Activated CD4-positive, CD25-positive, alpha-beta regulatory T cell (primary cell): ENCODE measurements at regions not wholly inside any gene's neighbourhood (a gene's known extent, or its start where the extent isn't known, plus 50 kb on each side); places are given as distances from the start of the nearest gene placed in this dataset.
"Not testable (repeated sequence)": the region's sequence is repeated elsewhere in the genome, so short reads cannot be mapped to it uniquely, and the experiment has no call there.

Experiments
- DNase-seq, 4 experiments: peaks; one replicate each; lab custom pipeline; 2025; lab: John Stamatoyannopoulos, UW

DNA sequence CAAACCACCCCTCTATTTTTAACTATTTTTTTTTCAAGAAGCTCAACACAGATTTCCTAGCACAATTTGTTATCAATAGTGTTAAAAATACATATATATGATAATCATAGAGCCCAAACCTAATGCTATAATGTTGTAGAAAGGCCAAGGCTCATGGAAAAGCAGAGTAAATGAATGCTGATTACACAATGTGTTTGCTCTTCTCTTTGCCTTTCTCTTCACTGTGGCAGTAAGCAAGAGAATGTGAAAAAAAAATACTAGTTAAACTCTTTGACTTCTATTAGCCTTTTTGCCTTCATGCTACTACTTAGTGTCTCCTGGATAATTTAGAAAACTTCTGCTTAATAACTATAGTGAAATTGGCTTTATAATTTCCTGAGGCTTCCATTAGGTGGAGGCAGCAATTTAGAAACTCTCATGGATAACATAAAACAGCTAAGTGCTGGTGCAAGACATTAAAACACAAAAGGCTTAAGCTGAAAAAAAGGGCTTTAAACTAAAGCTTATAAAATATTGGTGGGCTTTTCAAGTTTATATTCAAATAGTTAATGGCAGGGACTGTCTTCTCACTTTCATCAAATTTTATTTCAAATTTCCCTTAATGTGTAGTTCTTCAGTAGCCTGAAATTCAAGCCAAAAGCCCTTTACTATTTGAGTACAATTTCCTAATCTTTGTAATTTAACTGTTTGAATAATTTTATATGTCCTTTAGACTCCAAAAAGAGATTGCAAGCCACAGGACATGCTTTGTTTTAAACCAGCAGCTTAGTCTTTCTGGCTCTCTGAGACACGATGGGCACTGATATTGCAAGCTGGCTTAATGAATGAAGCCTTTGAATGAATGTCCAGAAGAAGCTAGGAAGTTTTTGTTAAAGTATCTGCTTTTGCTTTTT is 2031.8 kb upstream of the CDH6 start:
- DNase-seq = no peak

DNA sequence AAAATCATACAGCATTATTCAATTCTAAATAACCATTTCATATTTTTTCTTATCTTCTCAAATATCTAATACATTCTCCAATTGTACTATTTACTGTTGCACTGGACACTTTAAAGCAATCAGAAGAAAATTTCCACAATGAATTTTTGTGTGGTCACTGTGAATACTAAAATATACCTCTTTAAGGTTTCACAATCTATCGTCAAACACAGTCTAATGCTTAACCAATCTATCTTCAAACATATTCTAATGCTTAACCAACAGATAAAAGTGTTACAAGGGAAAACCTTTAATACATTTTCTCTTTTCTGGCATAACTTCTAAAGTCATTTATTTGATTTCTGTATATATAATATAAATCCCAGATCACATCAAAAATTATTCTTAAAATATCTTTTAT is 2035.5 kb upstream of the CDH6 start:
- DNase-seq = no peak

DNA sequence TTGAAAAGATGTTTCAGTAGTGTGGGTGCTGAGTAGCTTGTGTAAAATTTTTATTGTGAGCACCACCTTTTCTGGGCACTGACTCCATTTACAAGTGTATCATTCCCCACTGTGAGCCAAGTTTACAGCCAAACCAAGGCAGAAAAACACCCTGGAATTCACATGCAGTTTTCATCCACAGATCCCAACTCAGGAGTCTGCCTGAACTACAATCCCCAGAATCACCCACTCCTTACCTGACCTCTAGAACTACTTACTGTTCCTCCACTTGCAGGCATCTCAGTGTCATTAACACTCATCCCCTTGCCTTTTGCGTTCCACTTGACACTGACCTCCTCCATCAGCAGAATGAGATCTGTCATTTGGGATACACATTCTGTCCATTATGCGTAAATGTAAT is 2042.6 kb upstream of the CDH6 start:
- DNase-seq = no peak

DNA sequence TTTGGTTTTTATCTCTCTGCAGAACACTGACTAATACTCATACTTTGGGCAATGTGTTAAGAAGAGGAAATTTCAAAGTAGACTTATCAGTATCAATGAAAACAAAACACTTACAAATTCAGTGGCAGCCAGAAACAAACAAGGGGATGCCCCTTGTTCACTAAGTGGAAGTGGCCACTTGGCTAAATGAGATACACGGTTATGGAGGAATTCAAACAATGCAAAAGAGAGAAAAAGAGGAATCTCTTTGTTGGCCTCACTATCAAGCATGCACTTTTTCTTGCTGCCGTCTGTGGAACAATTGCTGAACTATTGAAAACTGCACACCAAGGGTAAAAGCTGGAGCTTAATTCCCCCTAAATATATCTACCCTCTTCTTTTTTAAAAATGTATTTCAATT is 2044.9 kb upstream of the CDH6 start:
- DNase-seq = no peak

DNA sequence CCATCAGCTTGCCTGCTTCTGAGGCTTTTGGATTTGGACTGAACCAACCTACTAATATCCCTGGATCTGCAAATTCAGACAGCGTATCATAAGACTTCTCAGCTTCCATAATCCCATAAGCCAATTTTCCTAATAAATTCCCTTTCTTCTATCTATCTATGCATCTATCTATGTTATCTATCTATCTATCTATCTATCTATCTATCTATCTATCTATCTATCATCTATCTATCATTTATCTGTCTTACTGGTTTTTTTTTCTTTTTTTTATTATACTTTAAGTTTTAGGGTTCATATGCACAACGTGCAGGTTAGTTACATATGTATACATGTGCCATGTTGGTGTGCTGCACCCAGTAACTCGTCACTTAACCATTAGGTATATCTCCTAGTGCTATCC is 2045.4 kb upstream of the CDH6 start:
- no peak for DNase-seq

DNA sequence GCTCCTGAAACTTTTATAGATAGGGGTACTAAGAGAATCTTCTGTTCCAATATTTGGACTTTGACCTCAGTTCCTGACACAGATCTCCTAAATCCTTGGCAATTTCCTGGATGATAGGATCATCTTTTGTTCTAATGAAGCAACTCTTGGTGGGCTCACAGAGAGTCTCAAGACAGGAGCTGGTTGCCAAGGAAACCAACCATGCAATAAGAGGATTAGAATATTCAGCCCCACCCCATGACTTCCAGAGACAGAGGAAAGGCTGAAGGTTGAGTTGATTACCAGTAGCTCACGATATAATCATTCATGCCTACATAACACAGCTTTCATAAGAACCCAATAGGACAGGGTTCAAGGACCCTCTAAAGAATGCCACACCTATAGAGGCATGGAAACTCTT is 2050.2 kb upstream of the CDH6 start:
- no peak for DNase-seq

DNA sequence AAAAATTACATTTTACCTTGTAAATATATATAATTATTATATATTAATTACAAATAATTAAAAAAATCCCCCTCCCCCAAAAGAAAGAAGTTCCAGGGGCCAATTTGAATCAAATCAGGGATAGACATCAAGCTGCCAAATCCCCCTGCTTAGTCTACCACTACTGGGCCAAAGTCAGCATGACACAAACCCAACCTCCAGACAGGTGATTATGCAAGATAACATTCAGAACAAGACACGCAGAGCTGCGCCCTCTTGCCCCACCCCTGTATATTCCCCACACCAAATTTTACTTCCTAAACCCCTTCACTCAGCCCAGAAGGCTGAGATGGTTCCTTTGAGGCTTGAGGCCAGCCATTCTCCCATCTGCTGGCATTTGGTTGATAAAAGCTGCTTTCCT is 2059.1 kb upstream of the CDH6 start:
- DNase-seq = no peak

DNA sequence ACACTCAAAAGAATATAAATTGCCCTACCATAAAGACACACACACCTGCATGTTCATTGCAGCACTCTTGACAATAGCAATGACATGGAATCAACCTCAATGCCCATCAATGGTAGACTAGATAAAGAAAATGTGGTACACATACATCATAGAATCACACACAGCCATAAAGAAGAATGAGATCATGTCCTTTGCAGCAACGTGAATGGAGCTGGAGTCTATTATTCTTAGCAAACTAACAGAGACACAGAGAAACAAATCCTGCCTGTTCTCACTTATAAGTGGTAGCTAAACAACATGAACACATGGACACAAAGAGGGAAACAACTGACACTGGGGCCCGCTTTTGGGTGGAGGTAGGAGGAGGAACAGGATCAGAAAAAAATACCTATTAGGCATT is 2062.2 kb upstream of the CDH6 start:
- no peak for DNase-seq

DNA sequence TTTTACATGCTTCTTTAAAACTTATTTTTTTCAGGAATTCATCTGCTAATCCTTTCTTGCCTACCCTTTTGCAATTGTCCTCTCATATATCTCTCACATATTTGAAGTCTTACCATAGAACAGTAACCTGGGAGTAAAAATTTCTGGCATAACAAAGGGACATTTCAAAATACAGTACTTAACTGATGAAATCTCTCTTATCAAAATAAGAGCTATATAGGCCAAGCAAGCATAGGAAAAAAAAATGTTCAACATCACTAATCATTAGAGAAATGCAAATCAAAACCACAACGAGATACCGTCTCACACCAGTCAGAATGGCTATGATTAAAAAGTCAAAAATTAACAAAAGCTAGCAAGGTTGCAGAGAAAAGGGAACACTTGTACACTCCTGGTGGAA is 2062.7 kb upstream of the CDH6 start:
- no peak for DNase-seq

DNA sequence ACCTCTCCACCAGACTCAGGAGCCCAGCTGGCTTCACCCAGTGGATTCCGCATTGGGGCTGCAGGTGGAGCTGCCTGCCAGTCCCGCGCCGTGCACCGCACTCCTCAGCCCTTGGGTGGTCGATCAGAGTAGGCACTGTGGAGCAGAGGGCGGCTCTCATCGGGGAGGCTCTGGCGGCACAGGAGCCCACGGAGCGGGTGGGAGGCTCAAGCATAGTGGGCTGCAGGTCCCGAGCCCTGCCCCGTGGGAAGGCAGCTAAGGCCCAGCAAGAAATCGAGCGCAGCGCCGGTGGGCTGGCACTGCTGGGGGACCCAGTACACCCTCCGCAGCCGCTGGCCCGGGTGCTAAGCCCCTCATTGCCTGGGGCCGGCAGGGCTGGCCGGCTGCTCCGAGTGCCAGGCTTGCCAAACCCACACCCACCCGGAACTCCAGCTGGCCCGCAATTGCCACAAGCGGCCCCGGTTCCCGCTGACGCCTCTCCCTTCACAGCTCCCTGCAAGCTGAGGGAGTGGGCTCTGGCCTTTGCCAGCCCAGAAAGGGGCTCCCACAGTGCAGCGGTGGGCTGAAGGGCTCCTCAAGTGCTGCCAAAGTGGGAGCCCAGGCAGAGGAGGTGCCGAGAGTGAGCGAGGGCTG is 2065.8 kb upstream of the CDH6 start:
- DNase-seq = not testable (repeated sequence)

DNA sequence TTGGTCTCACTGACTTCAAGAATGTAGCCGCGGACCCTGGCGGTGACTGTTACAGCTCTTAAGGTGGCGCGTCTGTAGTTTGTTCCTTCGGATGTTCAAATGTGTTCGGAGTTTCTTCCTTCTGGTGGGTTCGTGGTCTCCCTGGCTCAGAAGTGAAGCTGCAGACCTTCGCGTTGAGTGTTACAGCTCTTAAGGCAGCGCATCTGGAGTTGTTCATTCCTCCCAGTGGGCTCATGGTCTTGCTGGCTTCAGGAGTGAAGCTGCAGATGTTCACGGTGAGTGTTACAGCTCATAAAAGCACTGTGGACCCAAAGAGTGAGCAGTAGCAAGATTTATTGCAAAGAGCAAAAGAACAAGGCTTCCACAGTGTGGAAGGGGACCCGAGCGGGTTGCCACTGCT is 2067.0 kb upstream of the CDH6 start:
- DNase-seq = not testable (repeated sequence)

DNA sequence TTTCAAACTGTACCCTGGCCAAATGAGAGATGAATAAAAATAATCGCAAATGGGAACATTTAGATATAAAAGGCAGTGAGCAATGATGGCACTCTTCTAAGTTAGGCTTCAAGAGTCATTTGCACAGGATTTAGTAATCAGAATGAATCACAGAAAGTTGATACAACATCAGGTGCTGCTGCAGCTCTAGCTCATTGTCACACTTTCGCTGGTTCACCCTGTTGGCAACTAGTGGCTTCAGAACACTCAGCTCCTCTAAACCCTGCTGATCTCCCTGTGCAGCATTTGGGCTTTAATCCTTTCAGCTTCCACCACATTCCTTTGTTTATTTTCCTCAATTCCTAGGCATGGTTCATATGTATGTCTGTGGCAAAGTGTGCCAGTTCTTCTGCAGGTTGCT is 2071.2 kb upstream of the CDH6 start:
- no peak for DNase-seq

DNA sequence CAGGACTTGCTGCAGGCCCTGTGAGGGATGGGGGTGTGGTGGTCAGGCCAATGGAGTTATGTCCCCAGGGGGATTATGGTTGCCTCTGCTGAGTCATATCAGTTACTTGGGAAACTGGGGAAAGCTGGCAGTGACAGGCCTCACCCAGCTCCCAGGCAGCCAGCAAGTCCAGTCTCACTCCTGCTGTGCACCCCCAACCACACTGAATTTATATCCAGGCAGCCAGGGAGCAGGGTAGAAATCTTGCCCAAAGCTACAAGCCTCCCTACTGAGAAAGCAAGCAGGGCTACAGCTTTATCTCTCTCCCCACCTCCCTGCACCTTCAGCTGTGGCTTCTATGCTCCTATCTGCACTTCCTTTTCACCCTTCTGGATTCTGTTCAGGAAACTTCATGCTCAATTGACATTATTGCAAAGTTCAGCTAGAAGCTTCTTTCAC is 2076.0 kb upstream of the CDH9 start:
- DNase-seq = no peak

DNA sequence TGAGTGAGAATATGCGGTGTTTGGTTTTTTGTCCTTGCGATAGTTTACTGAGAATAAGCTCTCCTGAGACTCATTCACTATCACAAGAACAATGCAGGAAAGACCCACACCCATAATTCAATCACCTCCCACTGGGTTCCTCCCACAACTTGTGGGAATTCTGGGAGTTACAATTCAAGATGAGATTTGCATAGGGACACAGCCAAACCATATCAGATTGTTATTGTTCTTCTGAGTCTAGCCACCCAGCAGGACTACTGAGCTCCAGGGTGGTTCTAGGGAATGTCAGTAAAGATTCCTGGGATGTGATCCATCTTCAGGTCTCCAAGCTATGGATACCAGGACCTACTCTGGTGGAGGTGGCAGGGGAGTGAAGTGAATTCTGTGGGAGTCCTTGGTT is 2075.1 kb upstream of the CDH9 start:
- DNase-seq = no peak

DNA sequence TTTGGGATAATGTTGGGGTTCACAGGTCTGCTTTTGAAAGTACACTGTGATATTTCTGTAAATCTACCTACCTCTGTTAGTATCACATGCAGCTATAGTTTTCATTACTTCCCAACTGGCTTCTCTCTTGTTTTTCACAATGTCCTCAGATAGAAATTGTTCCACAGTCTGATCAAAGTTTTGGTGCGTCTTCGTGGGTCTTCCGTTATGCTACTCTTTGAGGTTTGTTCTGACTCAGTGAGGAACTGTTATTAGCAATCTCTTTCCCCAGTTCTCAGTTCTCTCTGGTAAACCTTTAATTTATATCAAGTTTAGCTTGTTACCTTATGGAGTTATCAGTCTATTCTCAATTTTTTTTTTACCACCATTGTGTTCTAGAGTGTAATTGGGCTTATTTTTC is 2061.2 kb upstream of the CDH9 start:
- DNase-seq = no peak

DNA sequence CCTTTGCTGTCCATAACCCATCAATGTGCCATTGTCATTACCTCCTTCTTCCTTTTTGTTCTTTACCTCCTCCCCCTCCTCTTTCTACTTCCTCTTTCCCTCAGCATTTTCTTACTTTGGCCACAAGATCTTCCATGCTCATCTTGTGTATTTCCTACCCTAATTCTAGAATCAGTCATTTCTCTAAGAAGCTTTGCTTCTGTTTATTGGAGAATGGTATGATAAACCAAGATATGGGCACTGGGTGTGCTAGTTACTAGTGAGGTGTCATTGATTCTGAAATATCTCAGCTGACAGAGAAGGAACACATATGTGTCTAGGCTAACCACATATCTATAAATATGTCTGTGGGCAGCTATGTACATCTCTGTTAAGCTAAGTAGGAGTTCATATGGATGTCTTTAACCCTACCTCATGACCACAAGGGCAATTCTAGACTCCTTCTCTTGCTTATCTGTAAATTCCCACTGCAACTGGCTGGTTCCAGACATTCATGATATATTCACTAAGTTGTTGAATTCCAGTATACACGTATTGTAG is 2051.3 kb upstream of the CDH9 start:
- no peak for DNase-seq

DNA sequence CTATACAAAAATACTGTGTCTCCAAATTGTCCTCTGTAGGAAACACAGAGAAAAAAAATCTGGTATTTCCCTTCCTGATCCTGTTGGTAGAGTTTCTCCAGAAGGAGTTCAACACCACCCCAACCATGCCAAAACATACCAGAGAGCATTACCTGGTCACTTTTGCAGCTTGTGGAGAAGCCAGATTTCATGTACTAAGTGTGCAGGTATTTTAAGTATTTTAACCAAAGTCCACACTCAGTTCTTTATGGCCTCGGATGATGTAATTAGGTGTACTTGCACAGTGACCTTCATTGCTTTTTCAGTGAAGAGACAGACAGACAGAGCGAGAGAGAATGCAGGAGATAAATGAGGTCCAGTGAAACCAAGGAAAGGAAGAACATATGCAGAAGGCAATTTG is 2046.8 kb upstream of the CDH9 start:
- no peak for DNase-seq

DNA sequence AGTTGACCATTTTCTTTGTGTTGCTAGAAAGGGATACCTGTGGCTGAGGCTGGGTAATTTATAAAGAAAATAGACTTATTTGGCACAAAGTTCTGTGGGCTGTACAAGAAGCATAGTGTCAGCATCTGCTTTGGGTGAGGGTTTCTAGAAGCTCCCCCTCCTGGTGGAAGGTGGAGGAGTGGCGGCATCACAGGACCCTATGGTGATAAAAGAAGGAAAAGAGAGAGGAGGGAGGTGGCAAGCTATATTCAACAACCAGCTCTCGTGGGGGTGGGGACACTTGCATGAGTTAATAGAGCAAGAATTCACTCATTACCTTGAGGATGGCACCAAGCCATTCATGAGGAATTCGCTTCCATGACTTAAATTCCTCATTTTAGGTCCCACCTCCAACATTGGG is 2041.4 kb upstream of the CDH9 start:
- DNase-seq = no peak

DNA sequence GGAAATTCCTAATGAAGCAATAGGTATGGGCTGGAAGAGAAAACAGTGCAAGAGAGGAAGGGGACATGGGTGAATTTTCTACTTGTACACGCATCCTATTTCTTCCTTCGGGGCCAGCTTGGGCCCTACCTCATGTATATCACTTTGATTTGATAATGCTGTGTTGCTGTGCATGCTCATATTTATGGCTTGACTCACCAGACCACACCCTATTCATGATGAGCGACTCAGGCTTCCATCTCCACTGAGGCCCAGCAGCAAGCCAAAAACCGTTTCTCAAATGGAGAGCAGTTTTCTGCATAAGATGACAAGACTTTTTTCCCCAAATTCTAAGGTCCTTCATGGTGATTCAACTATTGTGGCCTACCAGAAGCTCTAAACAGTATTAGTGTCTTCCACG is 2039.1 kb upstream of the CDH9 start:
- DNase-seq = no peak

DNA sequence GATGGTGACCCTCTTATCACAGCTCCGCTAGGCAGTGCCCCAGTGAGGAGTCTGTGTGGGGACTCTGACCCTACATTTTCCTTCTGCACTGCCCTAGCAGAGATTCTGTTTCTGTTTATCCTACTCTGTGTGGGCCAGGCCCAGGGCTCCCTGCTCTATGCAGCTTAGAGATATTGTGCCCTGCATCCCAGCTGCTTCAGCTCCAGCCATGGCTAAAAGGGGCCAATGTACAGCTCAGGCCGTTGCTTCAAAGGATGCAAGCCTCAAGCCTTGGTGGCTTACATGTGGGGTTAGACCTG is 2030.7 kb upstream of the CDH9 start:
- no peak for DNase-seq

DNA sequence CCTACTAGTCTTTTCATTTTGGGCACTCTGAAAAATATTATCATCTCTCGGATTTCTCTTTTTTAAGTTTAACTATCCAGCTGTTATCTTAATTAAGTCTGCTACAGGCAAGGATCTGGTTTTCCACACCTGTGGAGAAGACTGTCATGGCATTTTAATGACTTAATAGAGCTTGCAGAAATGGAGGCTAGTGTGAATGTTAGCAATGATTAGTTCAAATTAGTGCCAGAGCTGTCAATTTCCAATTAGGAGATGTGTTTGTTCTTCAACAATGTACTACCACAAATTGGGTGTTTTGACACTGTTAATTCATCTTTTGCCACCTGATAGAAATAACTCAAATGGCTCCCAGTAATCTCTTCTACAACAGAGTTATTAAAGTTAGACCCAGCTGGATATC is 2023.0 kb upstream of the CDH9 start:
- no peak for DNase-seq

DNA sequence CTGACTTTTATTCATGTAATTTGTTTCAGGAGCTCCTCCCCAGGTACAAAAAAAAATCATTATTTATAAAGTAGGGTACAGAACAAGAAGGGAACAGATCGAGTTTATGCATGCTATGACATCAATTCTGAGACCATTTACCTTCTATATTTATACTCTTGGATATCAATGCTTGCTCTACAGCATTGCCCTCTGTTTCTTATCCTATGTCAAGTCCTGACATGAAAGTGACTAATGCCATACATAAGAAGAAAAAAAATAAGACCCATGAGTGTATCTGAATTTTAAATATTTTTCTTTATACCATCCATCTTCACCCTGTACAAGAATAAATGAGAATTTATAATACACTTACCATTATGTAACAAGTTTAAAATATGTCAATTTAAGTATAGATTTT is 2016.3 kb upstream of the CDH9 start:
- DNase-seq = no peak

DNA sequence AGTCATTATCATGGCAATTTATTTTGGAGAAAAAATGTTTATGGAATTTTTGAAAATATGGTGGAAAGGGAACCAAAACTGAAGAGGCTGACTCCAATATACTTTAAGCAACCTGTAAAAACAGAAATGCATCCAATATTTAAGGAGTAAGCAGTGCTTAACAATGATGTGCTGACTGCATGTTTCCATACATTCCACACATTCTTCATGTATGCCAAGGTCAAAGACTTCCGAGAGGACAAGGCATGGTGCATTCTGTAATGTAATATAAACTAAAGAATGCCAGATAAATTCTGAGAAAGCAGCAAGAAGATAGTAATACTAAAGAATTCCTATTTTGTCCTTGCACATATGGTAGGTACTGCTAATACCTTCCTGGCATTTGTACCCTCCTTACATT is 2015.9 kb upstream of the CDH9 start:
- no peak for DNase-seq

DNA sequence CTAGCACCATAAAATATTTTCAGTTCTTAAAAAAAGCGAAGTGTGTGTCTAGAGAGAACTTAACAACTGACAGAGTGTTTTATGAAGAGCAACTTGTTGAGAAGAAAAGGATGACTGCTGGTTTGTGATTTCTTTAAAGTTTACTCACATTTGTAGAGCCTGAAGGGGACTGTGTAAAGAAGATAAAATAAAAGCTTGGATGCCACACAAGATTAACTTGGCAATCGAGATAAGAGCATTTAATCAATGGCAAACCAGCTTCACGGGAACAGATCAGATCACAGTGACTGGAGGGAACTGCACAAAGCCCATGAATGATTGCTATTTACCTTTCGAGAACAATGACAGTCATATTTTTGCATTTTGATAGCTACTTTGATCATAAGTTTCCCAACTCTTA is 2013.1 kb upstream of the CDH9 start:
- DNase-seq = no peak
